ENCODE measurements at regions not wholly inside any gene's neighbourhood (a gene's known extent, or its start where the extent isn't known, plus 50 kb on each side); places are given as distances from the start of the nearest gene placed in this dataset.

GRCh38 chr2:176390276-176391147 is 121.3 kb downstream of the MTX2 start:
- TF ChIP-seq CTCF (IDR thresholded peaks at IDR 0.05) (no peak), POLR2A (IDR thresholded peaks at IDR 0.05) (no peak)
